Cardiac septum (tissue), 1 donor: ENCODE measurements at regions not wholly inside any gene's neighbourhood (a gene's known extent, or its start where the extent isn't known, plus 50 kb on each side); places are given as distances from the start of the nearest gene placed in this dataset.

Experiments
- DNase-seq: peaks from one replicate; pipeline ENCODE4 v3.0.0-alpha.2; 2020; ENCODE audit warnings: low spot score
- intact Hi-C: fragments of 100-400 bp; cut with DNase I; formaldehyde crosslinking; loops from one replicate; pipeline ENCODE4 v1.14.0; 2022
- donor health status: DM: no; HTN: no; CAD: no.

DNA sequence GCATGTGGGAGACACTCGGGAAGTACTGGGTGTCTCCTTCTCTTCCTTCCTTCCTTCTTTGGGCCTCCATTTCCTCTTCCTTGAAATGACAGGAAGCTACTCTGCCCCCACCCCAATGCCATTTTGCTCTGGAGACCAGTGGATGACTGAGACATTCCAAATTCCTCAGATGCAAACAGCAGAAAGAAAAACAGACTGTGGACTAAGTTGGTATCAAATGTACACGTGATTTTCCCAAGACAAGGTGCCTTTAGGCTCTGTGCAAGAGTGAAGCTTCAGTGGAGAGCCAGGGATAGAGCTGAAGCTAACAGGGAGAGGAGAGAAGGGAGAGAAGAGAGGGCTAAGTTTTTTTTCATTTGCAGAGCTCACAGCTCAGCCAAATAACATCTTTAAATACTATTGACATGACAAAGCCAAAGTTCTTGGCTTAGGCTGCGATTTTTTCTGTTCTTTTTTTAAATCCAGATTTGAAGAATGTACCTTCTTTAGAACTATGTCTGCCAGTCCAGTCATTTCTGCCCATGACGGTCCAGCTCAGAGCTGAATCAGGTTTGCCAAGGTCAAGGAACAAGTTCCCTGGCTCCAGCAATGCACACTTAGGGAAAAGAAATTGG is 84.5 kb upstream of the LCLAT1 start:
- DNase-seq = no peak
- intact Hi-C loops = loop anchor here (5.0 kb wide), 1 partner anchor 330 kb away; no protein-coding TSS in a partner anchor

GRCh38 chr2:30363406-30363805 is 83.6 kb upstream of the LCLAT1 start:
- DNase-seq = no peak
- intact Hi-C loops = loop anchor here (5.0 kb wide), 1 partner anchor 329 kb away; no protein-coding TSS in a partner anchor

GRCh38 chr2:30365201-30365600 is 81.8 kb upstream of the LCLAT1 start:
- intact Hi-C loops = no loop called here
- no peak for DNase-seq

DNA sequence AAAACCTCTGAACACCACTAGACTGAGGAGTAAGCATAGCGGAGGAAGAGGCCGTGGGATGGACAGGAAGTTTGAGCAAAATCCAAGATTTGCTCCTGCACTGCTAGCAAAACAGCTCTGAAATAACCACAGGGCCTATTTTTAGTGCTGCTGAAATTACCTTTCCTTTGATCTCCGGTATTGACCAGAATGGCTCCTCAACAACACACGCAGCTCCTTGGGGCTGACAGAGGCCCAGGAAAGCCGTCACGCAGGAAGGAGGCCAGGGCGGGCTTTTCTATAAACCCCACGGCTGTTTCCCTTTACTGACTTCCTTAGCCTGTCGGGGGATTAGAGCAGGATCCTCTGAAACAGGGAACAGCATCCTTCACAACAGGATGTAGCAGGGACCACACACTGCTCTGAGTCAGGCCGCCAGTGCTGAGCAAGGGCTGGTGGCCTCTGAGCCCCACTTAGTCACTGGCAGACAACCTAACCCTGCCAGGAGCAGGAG is 80.8 kb upstream of the LCLAT1 start:
- no peak for DNase-seq
- intact Hi-C loops = no loop called here

DNA sequence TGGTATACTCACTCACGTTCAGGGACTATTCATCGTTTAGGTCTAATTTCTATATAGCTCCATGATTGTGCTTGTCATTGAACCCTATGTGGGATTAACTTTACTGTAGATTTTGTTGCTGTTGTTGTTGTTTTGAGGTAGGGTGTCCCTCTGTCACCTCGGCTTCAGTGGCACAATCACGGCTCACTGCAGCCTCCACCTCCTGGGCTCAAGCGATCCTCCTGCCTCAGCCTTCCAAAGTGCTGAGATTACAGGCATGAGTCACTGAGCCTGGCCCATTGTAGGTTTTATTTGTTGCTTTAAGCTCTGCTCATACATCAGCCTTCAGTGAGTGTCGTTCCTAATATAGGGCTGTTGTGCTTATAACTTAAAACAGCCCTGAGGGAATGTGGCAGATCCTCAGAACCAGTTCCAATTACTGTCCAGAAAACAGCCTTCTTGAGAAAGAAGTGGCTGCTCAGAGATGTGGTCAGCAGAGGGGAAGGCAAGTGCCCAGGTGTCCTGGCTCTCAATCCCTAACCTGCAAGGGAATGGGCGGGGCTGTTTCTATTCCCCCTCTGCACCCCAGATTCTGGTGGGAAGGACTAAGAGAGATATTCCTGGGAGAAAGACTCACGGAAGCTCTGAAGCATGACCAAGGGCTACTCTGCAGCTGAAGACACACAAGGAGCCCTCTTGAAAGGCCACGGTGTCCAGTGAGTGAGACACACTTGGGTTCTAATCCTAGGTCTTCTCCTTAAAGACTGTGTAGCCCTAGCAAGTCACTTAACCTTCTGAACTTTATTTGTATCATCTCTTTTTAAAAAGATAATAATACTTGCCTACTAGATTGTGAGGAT is 79.6 kb upstream of the LCLAT1 start:
- intact Hi-C loops = loop anchor here (2.0 kb wide), 1 partner anchor 27 kb away; no protein-coding TSS in a partner anchor
- DNase-seq = no peak

DNA sequence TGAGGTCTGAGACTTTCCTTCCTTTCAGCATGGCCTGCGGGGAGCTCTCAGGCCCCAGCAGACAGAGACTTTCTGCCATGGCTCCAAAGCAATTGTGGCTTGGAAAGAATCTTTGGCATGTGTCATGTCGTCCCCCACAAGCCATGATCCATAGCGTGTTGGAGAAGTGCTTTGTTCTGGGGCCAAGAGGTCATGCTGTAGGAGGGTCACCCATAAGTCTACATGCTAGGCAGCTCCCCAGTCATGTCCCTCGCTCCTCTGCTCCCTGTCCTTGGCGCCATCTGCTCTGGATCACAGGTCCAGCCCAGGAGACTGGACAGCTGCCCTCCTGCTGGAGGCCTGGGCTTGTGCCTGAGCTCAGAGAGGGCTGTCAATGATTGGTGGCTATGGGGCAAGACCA is 78.8 kb upstream of the LCLAT1 start:
- intact Hi-C loops = loop anchor here (2.0 kb wide), 1 partner anchor 27 kb away; no protein-coding TSS in a partner anchor
- no peak for DNase-seq

- intact Hi-C loops = no loop called here
- DNase-seq = no peak
Observed at GRCh38 chr2:30371028-30371689, 75.9 kb upstream of the LCLAT1 start.

DNA sequence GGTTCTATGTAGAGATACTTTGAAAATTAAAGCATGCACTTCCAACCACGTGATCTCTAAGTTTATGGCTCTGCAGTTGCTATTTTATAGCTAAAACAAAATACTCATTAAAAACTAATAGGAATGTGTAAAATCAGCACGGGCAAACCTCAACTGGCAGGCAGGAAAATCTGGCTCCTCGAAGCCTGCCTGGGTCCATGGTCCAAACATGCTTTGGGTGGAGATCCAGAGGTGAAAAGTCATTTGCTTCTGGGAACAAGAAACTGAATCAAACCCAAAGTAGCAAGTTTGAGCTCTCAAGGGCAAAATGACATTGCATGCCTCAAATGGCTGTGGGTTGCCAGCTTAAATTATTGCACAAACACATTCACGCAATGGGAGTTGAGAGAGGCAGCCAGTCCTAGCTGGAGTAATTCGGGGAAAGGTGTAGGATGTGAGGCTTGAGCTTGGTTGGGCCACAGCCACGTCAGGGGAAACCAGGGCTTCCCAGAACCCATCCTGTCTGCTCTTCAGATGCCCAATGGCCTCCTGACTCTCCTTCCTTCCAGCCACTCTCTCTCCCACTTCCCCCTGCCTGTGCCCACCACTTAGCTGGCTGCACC is 75.2 kb upstream of the LCLAT1 start:
- intact Hi-C loops = no loop called here
- DNase-seq = no peak

DNA sequence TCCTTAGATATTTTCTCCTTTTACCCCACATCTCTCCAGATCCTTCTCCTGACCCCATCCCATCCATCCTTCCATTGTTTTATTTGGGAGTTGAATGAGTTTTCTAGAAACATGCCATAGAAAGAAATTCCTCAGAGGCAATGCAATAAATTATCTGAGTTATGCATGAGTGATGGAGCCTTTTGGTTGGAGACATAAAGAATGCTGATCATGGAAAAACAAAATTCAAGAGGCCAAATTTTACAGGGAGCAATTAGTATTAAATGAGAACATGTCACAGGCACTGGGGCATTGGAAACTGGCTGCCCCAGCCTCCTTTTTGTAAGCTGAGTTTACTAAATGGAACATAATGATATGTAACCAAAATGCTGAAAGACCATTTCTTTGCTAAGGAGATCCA is 74.2 kb upstream of the LCLAT1 start:
- intact Hi-C loops = no loop called here
- DNase-seq = no peak

DNA sequence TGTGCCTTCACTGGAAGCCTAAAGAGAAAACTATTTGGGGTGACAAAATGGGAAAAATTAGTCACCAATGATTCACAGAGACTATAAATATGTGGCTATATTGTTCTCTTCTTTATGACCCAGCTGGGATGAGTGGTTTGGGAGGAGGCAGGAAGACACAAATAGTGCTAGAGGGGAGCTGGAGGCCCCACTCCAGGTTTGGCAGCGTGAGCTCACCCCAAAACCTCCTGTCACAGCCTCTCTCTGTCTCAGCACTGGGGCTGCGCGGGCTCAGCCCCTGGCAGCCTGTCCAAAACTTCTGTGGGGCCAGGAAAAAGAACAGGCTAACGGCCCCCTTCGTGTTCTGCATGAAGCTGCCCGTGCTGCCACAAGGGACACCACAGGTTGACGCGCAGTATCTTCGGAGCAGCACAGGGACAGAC is 73.2 kb upstream of the LCLAT1 start:
- no peak for DNase-seq
- intact Hi-C loops = no loop called here

GRCh38 chr2:30374380-30374779 is 72.7 kb upstream of the LCLAT1 start:
- DNase-seq = no peak
- intact Hi-C loops = no loop called here

DNA sequence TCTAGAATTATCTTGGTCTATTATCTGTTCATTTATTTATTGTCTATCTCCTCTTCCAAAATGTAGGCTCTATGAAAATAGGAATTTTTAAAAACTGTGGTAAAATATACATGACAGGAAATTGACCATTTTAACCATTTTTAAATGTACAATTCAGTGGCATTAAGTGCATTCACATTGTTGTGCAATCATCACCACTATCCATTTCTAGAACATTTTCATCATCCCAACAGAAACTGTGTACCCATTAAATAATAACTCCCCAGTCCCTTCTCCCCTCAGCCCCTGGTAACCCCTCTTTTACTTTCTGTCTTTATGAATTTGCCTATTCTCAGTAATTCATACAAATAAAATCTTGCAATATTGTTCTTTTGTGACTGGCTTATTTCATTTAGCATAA is 71.1 kb upstream of the LCLAT1 start:
- intact Hi-C loops = no loop called here
- no peak for DNase-seq

- intact Hi-C loops = no loop called here
- no peak for DNase-seq
Observed at GRCh38 chr2:30379481-30379880, 67.6 kb upstream of the LCLAT1 start.

- intact Hi-C loops = no loop called here
- no peak for DNase-seq
Observed at GRCh38 chr2:30380824-30381223, 66.2 kb upstream of the LCLAT1 start.

DNA sequence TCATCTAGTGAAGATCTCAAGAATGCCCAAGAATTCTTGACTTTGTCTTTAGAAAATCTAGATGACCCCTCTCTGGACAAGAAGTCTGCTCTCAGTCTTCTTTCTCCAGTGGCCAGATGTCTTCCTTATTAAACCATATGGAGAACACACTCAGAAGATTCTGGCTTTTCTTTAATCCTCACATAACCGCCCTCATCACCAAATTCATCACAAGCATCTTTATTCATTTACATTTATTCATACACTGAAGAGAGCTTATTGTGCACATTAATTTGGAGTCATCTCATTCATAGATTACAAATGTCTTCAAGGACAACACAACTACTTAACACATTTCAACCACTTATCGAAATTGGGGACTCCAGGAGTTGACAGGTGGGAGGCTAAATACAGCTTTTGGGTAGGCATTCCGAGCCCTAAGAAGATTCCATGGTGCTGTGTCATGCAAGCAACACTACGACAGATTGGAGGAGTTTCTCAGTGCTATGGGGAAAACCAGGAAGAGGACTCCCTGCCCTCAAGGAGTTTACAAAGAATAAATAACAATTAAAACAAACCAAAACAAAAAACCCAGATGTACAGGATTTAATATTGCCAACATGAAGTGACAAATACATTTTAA is 64.8 kb upstream of the LCLAT1 start:
- intact Hi-C loops = no loop called here
- no peak for DNase-seq

GRCh38 chr2:30382995-30383394 is 64.1 kb upstream of the LCLAT1 start:
- DNase-seq = no peak
- intact Hi-C loops = no loop called here

DNA sequence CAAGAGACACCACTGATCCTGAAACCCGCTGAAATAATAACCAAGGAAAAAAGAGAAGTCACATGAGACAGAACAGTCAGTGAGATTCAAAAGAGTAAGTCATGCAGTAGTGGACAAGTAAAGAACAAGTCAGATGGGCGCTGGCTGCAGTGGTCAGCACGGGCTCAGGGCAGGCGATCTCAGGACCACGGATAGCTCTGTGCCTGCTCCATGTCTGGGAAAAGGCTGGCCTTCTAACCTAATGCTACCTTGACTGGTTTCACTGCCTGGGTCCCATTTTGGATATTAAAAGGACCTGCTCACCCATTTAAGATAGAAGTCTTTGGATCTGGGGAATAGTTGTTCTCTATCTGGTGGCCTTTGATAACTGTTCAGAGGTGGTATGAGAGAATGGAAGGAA is 61.7 kb upstream of the LCLAT1 start:
- intact Hi-C loops = no loop called here
- DNase-seq = no peak

GRCh38 chr2:30392097-30392496 is 54.9 kb upstream of the LCLAT1 start:
- intact Hi-C loops = no loop called here
- DNase-seq = no peak

DNA sequence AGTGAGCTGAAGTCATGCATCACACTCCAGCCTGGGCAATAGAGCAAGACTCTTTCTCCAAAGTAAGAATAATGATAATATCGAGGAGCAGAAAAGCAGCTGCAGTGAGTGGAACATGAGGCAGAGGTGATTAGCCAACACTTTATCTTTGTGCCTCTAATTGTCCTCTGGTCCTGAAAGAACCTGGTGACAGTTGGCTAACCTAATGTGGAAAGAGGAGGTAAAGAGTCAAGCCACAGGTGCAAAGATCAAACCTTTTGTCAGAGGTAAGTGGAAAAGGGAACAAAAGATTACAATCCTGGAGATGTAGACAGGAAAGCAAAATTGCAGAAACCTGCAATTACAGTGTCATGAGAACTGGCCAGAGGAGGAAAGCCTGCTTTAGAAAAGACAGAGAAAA is 53.5 kb upstream of the LCLAT1 start:
- intact Hi-C loops = no loop called here
- DNase-seq = no peak

DNA sequence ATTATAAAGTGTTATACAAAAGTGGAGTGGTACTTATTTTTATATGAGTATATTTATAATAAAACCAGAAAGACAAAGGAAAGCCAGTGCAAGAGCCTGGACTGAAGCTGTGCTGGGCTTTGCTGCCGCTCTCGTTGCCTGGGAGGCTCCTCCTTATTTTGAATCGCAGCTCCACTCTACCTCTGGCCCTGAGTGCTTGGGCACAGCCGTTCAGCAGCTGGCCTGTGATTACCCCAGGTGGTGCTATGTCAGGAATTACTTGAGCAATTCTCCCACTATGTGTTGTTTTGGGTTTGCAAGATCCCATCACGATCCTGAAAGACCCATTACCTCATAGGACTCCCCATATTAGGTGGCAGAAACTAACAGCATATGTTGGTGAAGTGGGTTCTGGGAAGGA is 53.0 kb upstream of the LCLAT1 start:
- DNase-seq = no peak
- intact Hi-C loops = loop anchor here (2.0 kb wide), 1 partner anchor 25 kb away; no protein-coding TSS in a partner anchor
